Epithelial cell of esophagus (primary cell): ENCODE measurements at regions not wholly inside any gene's neighbourhood (a gene's known extent, or its start where the extent isn't known, plus 50 kb on each side); places are given as distances from the start of the nearest gene placed in this dataset.

Experiments
- DNase-seq: peaks from one replicate; pipeline ENCODE4 v3.0.0; 2010; ENCODE audit warnings: low read depth
- H3K4me3 ChIP-seq: 2 replicates; pipeline ENCODE4 v1.5.1; 2011; ENCODE audit warnings: mild to moderate bottlenecking, low read length, control low read depth
- TF ChIP-seq, protein P1 (sequence below): IDR thresholded peaks from 2 replicates; pipeline ENCODE4 v1.5.1; 2011; ENCODE audit warnings: low read depth, mild to moderate bottlenecking, low read length, control low read depth, inconsistent platforms; ENCODE audit not compliant: insufficient read depth; ENCODE audit errors: missing control alignments

DNA sequence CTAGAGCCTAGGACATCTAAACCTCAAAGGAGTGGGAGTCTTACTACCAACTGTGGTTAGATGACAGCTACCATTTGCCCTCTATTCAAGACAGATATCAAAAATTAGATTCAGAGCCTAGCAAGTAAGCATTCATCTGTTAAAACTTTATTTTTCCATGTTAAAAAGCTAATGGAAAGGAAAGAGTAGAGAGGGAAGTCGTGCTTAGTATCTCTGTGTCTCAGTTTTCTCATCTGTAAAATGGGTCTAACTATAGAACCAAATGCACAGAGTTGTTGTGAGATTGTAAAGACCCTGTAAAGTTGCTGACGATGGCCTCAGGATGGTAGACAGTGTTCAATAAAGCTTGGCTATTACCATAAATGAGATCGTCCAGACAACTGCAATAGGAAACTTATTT lies 428.5 kb upstream of the RUNX1 start:
- TF ChIP-seq, protein P1, sequence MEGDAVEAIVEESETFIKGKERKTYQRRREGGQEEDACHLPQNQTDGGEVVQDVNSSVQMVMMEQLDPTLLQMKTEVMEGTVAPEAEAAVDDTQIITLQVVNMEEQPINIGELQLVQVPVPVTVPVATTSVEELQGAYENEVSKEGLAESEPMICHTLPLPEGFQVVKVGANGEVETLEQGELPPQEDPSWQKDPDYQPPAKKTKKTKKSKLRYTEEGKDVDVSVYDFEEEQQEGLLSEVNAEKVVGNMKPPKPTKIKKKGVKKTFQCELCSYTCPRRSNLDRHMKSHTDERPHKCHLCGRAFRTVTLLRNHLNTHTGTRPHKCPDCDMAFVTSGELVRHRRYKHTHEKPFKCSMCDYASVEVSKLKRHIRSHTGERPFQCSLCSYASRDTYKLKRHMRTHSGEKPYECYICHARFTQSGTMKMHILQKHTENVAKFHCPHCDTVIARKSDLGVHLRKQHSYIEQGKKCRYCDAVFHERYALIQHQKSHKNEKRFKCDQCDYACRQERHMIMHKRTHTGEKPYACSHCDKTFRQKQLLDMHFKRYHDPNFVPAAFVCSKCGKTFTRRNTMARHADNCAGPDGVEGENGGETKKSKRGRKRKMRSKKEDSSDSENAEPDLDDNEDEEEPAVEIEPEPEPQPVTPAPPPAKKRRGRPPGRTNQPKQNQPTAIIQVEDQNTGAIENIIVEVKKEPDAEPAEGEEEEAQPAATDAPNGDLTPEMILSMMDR, result no peak
- DNase-seq, result no peak
- no peak overlapping the region for H3K4me3 ChIP-seq

DNA sequence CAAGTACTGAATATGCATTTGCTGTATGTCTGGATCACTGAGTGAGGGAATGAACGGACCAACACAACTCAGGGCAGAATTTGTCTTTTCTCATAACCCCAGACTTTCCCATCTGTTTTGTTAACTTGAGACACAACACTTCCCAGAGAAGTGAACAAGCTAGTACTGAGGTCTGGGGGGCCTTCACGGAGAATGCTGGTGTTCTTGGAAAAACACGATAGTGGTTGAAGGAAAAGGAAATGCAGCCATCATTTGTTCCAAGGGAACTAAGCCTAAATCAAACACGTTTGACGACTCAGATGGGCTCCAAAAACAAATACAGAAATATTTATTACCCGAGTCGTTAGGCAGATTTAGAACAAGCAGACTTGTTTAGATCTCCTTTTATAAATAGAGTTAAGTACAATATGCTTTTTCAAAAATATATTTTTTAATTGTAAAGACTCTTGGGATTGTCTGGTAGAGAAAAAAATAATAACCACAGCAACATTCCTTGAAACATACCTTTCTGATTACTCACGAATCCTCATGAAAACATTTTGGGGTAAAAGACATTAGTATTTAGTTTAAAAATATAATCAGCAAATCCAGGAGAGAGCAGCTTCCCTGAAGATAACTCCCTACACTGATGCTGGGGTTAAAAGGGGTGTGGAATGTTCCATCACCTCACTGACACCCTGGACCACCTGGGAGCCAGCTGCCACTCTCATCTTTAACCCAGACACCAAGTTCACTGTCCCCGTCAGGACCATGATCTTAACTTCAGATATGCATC lies 427.7 kb upstream of the RUNX1 start:
- H3K4me3 ChIP-seq, result no peak overlapping the region
- no peak for DNase-seq

DNA sequence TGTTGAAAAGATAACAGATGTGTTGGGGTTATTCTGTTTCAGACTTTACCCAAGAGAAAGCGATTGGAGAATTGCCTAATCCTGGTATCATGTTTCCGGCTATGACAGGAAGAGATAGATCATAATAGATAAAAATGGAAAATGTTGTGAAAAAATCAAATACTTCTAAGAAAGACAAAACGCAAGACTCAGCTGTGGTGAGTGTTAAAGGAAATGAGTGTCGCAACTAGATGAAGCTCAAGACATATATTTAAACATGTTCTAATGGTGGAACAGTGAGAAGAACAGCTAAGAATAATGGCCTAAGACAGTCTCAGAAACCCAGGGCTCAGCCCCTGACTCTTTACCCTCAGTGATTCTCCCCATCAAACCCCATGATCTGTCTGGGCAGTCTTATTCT lies 426.7 kb upstream of the RUNX1 start:
- DNase-seq, result peak; percentile 25
- TF ChIP-seq, protein P1, result no peak
- no peak overlapping the region for H3K4me3 ChIP-seq

More for the DNA sequence above, 427.7 kb upstream of the RUNX1 start:
- TF ChIP-seq, protein P1, result no peak

DNA sequence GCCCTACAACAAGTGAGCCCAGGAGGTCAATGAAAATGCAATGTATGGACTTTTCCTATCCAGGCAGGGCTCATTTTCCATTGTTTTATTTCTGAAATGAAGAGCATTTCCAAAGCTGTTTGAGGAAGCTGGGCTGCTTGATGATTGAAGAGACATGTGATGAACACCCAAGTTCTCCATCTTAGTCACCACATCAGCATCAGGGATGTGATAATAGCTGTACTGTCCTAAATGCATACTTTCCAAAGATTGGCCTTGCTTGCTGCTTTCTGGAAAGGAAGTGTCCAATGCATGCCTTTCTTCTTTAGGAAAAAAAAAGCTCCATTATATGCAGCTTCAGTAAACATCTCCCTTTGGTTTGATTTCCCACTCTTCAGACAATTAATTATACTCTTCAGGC lies 425.9 kb upstream of the RUNX1 start:
- H3K4me3 ChIP-seq, result no peak overlapping the region
- DNase-seq, result no peak
- TF ChIP-seq, protein P1, result no peak

DNA sequence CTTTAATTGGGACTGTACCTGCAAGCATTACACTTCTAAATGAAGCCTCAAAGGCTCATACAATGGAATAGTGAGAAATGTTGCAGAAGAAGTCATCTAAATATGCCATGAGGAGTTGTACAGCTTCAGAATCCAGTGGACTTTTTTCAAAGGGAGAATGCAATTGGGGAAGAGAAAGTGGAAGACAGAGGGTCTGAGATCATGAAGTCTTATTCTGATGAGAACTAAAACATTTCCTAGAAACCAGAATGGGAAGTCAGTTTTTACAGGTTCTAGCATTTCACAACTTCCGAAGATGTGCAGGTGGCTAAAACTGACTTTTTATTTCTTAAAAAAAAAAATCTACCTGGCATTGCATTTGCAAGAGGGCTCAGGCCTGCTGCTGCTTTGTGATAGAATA lies 424.4 kb upstream of the RUNX1 start:
- TF ChIP-seq, protein P1, result no peak
- DNase-seq, result no peak
- no peak overlapping the region for H3K4me3 ChIP-seq

DNA sequence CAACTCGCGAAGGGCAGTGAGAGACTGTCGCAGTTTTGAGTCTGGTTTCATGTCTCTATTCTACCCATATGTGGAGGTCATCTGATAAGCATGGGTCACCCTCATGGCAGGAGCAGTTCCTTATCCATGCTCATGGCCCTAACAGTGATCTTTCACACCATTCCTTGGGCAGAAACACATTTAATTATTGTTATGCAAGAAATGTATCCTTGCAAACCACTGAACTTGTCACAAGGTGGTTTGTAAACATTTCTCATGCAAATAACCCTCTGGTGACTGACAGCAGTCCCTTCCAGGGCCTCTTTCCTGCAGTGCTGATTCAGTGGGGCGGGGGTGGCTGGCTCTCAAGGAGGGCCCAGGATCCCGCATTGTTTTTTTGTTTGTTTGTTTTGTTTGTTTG lies 421.4 kb upstream of the RUNX1 start:
- DNase-seq, result no peak
- no peak overlapping the region for H3K4me3 ChIP-seq
- TF ChIP-seq, protein P1, result no peak

DNA sequence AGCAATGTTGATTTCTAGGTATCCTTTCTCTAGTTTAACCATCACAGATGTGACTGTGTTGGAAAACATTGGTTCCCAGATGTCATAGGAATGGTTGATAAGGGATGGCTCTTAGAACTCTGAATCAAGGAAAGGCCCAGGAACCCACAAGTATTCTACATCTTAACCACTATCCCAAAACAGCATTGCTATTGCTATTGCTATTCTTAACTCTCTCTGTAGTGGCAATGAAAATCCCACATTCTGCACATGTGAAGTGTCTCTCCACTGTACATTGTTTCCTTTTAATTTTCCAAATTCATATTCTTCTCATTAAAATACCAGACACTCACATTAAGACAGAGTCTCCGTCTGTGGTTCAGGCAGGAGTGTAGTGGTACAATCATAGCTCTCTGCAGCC lies 420.4 kb upstream of the RUNX1 start:
- no peak for DNase-seq
- H3K4me3 ChIP-seq, result no peak overlapping the region
- TF ChIP-seq, protein P1, result no peak
